MM.1S (cell line): ENCODE measurements at regions not wholly inside any gene's neighbourhood (a gene's known extent, or its start where the extent isn't known, plus 50 kb on each side); places are given as distances from the start of the nearest gene placed in this dataset.

Experiments used
- DNase-seq: peaks from one replicate; pipeline ENCODE4 v3.0.0-alpha.2; 2015
- H2AFZ ChIP-seq: fragments of 300-600 bp; sonication (generic); 2 replicates; pipeline ENCODE4 v1.6.0; 2016; ENCODE audit warnings: antibody characterized with exemption, low read length
- H3F3A ChIP-seq: fragments of 300-600 bp; sonication (generic); 2 replicates; pipeline ENCODE4 v1.6.1; 2016; ENCODE audit warnings: mild to moderate bottlenecking, antibody characterized with exemption, low read length, moderate library complexity, mixed read lengths; ENCODE audit not compliant: insufficient read depth
- H3K27ac ChIP-seq: fragments of 300-600 bp; sonication (generic); 2 replicates; pipeline ENCODE4 v1.5.1; 2016; ENCODE audit warnings: mild to moderate bottlenecking, low read length
- H3K27me3 ChIP-seq: fragments of 300-600 bp; sonication (generic); replicated peaks from 2 replicates; pipeline ENCODE4 v1.6.0; 2016; ENCODE audit warnings: low read length; ENCODE audit not compliant: insufficient read depth
- H3K36me3 ChIP-seq: fragments of 300-600 bp; sonication (generic); replicated peaks from 2 replicates; pipeline ENCODE4 v1.6.1; 2016; ENCODE audit warnings: mild to moderate bottlenecking, low read length, mixed read lengths; ENCODE audit not compliant: insufficient read depth
- H3K4me1 ChIP-seq: fragments of 300-600 bp; sonication (generic); 2 replicates; pipeline ENCODE4 v1.6.1; 2016; ENCODE audit warnings: low read length, mixed read lengths
- H3K4me2 ChIP-seq: fragments of 300-600 bp; sonication (generic); 2 replicates; pipeline ENCODE4 v1.6.0; 2016; ENCODE audit warnings: low read depth, low read length
- H3K4me3 ChIP-seq: fragments of 300-600 bp; sonication (generic); 2 replicates; pipeline ENCODE4 v1.5.1; 2016; ENCODE audit warnings: low read length, mixed read lengths
- H3K79me2 ChIP-seq: fragments of 300-600 bp; sonication (generic); 2 replicates; pipeline ENCODE4 v1.6.1; 2016; ENCODE audit warnings: mixed run types, low read length, mixed read lengths
- H3K9ac ChIP-seq: fragments of 300-600 bp; sonication (generic); 2 replicates; pipeline ENCODE4 v1.6.1; 2016; ENCODE audit warnings: low read length, mixed read lengths
- H3K9me2 ChIP-seq: fragments of 300-600 bp; sonication (generic); replicated peaks from 2 replicates; pipeline ENCODE4 v1.6.1; 2016; ENCODE audit warnings: mild to moderate bottlenecking, low read length, mixed read lengths; ENCODE audit not compliant: insufficient read depth
- H3K9me3 ChIP-seq: fragments of 300-600 bp; sonication (generic); replicated peaks from 2 replicates; pipeline ENCODE4 v1.6.1; 2016; ENCODE audit warnings: mild to moderate bottlenecking, low read length, mixed read lengths; ENCODE audit not compliant: insufficient read depth
- H4K20me1 ChIP-seq: fragments of 300-600 bp; sonication (generic); 2 replicates; pipeline ENCODE4 v1.6.1; 2016; ENCODE audit warnings: mild to moderate bottlenecking, low read length, moderate library complexity, mixed read lengths; ENCODE audit not compliant: insufficient read depth
- EZH2 ChIP-seq: fragments of 300-600 bp; sonication (generic); optimal IDR thresholded peaks from 2 replicates; pipeline ENCODE3; 2017; ENCODE audit warnings: low read depth, mild to moderate bottlenecking, antibody characterized with exemption, low read length, mixed read lengths
- EZH2phosphoT487 ChIP-seq: fragments of 300-600 bp; sonication (generic); IDR thresholded peaks from 2 replicates; pipeline ENCODE4 v1.6.1; 2018; ENCODE audit warnings: antibody characterized with exemption, low read length
- TF ChIP-seq, protein P1 (sequence below): fragments of 300-600 bp; sonication (generic); IDR thresholded peaks from 2 replicates; pipeline ENCODE4 v1.5.1; 2016; ENCODE audit warnings: antibody characterized with exemption, low read length, mixed read lengths

DNA sequence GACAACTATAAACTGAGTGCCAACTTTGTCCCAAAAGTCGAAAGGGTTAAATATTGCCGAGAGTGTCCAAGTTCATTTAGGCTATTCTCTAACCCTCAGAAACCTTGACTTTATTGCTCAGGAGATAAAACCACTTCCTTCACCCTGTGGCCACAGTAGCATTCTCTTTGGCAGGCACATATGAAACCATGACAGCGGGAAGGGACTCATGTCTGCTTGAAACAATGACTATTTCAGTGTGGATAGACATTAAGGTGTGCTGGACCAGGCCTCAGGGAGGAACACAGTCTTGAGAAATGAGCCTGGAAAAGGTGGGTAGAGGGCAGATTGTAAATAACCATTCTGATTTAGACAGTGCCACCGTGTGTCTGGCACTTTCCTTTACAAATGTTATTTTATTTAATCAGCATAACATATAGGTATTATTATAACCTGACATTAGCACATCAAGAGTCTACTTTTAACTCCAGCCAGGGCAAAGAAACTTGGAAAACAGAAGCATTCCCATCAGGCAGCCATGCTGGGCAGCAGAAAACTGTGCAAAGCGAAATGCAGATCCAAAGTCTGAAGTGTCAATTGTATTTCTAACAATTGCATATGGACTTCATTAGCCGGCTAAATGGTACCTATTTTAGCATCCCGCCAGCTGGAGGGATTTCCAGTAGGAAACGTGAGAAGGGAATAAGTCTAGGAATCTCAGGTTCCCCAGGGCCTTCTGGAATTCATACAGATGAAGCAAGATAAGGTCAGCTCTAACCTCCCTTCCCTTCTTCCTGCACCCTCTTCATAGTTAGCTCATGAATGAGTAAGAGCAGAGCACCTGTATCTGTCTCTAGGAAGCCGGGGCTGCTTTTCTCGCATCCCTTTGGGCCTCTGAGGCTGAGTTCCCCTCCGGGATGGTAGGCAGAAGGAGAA, 212.8 kb upstream of the ELAC2 start:
- DNase-seq: no peak
- no peaks in the 10 kb centered on the region for H3K79me2 ChIP-seq
- H2AFZ ChIP-seq: no peak overlapping the region
- H3F3A ChIP-seq: no peaks in the 10 kb centered on the region
- no peak overlapping the region for H3K9ac ChIP-seq
- H3K27ac ChIP-seq: no peak overlapping the region
- no peak overlapping the region for H3K4me2 ChIP-seq
- H3K9me2 ChIP-seq: no peaks in the 10 kb centered on the region
- no peak overlapping the region for H3K4me3 ChIP-seq
- H3K9me3 ChIP-seq: no peaks in the 10 kb centered on the region
- no peaks in the 10 kb centered on the region for H3K4me1 ChIP-seq
- TF ChIP-seq, protein P1, sequence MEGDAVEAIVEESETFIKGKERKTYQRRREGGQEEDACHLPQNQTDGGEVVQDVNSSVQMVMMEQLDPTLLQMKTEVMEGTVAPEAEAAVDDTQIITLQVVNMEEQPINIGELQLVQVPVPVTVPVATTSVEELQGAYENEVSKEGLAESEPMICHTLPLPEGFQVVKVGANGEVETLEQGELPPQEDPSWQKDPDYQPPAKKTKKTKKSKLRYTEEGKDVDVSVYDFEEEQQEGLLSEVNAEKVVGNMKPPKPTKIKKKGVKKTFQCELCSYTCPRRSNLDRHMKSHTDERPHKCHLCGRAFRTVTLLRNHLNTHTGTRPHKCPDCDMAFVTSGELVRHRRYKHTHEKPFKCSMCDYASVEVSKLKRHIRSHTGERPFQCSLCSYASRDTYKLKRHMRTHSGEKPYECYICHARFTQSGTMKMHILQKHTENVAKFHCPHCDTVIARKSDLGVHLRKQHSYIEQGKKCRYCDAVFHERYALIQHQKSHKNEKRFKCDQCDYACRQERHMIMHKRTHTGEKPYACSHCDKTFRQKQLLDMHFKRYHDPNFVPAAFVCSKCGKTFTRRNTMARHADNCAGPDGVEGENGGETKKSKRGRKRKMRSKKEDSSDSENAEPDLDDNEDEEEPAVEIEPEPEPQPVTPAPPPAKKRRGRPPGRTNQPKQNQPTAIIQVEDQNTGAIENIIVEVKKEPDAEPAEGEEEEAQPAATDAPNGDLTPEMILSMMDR: no peak
- TF ChIP-seq EZH2phosphoT487 (no peak), EZH2 (no peak)
- H3K27me3 ChIP-seq: no peaks in the 10 kb centered on the region
- H3K36me3 ChIP-seq: no peaks in the 10 kb centered on the region
- no peaks in the 10 kb centered on the region for H4K20me1 ChIP-seq

DNA sequence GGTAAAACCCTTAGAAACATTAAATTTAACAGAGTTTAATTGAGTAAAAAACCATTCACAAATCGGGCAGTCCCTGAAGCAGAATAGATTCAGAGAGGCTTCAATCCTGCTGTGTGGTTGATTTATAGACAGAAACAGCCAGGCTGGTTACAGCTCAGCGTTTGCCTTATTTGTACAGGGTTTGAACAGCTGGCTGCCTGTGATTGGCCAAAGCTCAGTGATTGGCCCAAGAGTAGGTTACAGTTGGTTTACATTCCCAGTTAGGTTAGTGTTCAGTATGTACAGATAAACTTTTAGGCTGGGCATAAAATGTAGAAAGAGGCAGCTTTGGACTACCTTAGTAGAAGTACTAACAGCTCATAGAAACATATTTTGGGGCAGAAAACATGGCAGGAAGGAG, 210.4 kb upstream of the ELAC2 start:
- H3F3A ChIP-seq: no peaks in the 10 kb centered on the region
- TF ChIP-seq EZH2phosphoT487 (no peak), EZH2 (no peak)
- TF ChIP-seq, protein P1: no peak
- no peak for DNase-seq

DNA sequence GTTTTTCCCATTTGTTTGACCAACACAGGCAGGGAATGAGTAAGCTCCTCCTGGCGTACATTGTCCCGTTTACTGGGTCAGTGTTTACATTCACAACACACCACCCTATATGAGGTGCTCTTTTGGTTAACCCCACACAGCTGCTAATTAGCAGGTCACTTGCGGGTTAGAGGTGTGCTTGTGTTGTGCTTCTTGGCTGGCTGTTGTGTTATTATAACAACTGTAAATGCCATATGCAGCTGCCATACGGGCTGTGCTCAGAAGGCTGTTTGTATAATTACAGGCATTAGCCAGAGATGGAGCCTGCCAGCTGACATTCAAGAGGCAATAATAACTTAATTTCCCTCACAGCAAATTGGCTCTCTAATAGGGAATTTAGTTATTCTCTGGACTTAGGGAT, 205.1 kb upstream of the ELAC2 start:
- no peak overlapping the region for H3K4me3 ChIP-seq
- no peak for DNase-seq
- H3K27ac ChIP-seq: no peak overlapping the region
- H3K27me3 ChIP-seq: no peaks in the 10 kb centered on the region
- H3K36me3 ChIP-seq: no peaks in the 10 kb centered on the region
- no peaks in the 10 kb centered on the region for H3K4me1 ChIP-seq
- no peaks in the 10 kb centered on the region for H3K9me2 ChIP-seq
- H3K4me2 ChIP-seq: no peak overlapping the region
- no peak overlapping the region for H3K9ac ChIP-seq
- TF ChIP-seq EZH2phosphoT487 (no peak), EZH2 (no peak)
- TF ChIP-seq, protein P1: no peak
- no peak overlapping the region for H2AFZ ChIP-seq
- H3F3A ChIP-seq: no peaks in the 10 kb centered on the region
- H3K79me2 ChIP-seq: no peaks in the 10 kb centered on the region
- H3K9me3 ChIP-seq: no peaks in the 10 kb centered on the region
- H4K20me1 ChIP-seq: no peaks in the 10 kb centered on the region

More for the DNA sequence above, 210.4 kb upstream of the ELAC2 start:
- Histone ChIP-seq H3K4me3 (no peak overlapping the region), H3K9me2 (no peaks in the 10 kb centered on the region), H3K4me2 (no peak overlapping the region), H2AFZ (no peak overlapping the region), H3K27me3 (no peaks in the 10 kb centered on the region), H3K36me3 (no peaks in the 10 kb centered on the region), H4K20me1 (no peaks in the 10 kb centered on the region), H3K9me3 (no peaks in the 10 kb centered on the region), H3K27ac (no peak overlapping the region), H3K4me1 (no peaks in the 10 kb centered on the region), H3K9ac (no peak overlapping the region), H3K79me2 (no peaks in the 10 kb centered on the region)
